Esophagus squamous epithelium (tissue), 5 donors: ENCODE measurements at regions not wholly inside any gene's neighbourhood (a gene's known extent, or its start where the extent isn't known, plus 50 kb on each side); places are given as distances from the start of the nearest gene placed in this dataset.
"Not testable (repeated sequence)": the region's sequence is repeated elsewhere in the genome, so short reads cannot be mapped to it uniquely, and the experiment has no call there.

Source experiments
- DNase-seq: peaks from one replicate; lab custom pipeline; 2025; lab: John Stamatoyannopoulos, UW
- H3K27ac ChIP-seq, 4 donors: fragments of 200-600 bp; sonication (generic); one replicate each; pipeline ENCODE4 v1.5.1; 2016 to 2019; ENCODE audit warnings: mild to moderate bottlenecking in 1 of 4
- H3K27me3 ChIP-seq, 4 donors: fragments of 200-600 bp; sonication (generic); 1 replicate in 3 of 4; 2 replicates in 1 of 4; pipeline versions ENCODE4 v1.5.1 to v1.6.0; 2017 to 2021; ENCODE audit warnings: antibody characterized with exemption in 1 of 4
- H3K36me3 ChIP-seq, 3 donors: fragments of 200-600 bp; sonication (generic); one replicate each; pipeline ENCODE4 v1.5.1; 2016 to 2019
- H3K4me1 ChIP-seq, 3 donors: fragments of 200-600 bp; sonication (generic); one replicate each; pipeline ENCODE4 v1.5.1; 2017 to 2019
- H3K4me3 ChIP-seq, 4 donors: fragments of 200-600 bp; sonication (generic); 1 replicate in 3 of 4; 2 replicates in 1 of 4; pipeline ENCODE4 v1.5.1; 2016 to 2019; ENCODE audit warnings: mild to moderate bottlenecking in 2 of 4, moderate library complexity in 1 of 4
- H3K9me3 ChIP-seq, 3 donors: fragments of 200-600 bp; sonication (generic); one replicate each; pipeline ENCODE4 v1.5.1; 2016 to 2019
- CTCF ChIP-seq, 6 experiments: fragments of 450-650 bp in 4 of 6; fragments of 200-600 bp in 2 of 6; sonication (generic) in 2 of 6; IDR thresholded peaks; one replicate each; pipeline ENCODE4 v1.5.1; 2016 to 2019; ENCODE audit warnings: antibody characterized with exemption in 6 of 6, mild to moderate bottlenecking in 4 of 6, moderate library complexity in 4 of 6
- POLR2A ChIP-seq, 4 donors: fragments of 450-650 bp; IDR thresholded peaks; one replicate each; pipeline ENCODE4 v1.6.1; 2017; ENCODE audit warnings: antibody characterized with exemption in 4 of 4, mild to moderate bottlenecking in 4 of 4, moderate library complexity in 3 of 4
- WGBS, 2 donors: methylation state at CpG; one replicate each; pipeline ENCODE4 v1.1.5; 2018; 5-methylcytosine and 5-hydroxymethylcytosine counted together
- intact Hi-C: fragments of 100-400 bp; cut with DNase I; formaldehyde crosslinking; loops from one replicate; pipeline ENCODE4 v1.15.0; 2022
- donor health status: DM: yes; HTN: yes; CAD: no.

- Histone ChIP-seq H3K4me1 (no peaks in the 10 kb centered on the region), H3K4me3 (no peak overlapping the region), H3K36me3 (no peaks in the 10 kb centered on the region), H3K27ac (no peak overlapping the region), H3K9me3 (no peaks in the 10 kb centered on the region), H3K27me3 (no peaks in the 10 kb centered on the region)
- TF ChIP-seq CTCF (IDR thresholded peaks at IDR 0.05) (no peak), POLR2A (IDR thresholded peaks at IDR 0.05) (no peak)
- no peak for DNase-seq
- intact Hi-C loops, result no loop called here
Observed at GRCh38 chr7:119896386-119896785, 376.6 kb upstream of the KCND2 start.

GRCh38 chr7:119900996-119901672, 371.8 kb upstream of the KCND2 start:
- Histone ChIP-seq H3K4me3 (no peak overlapping the region), H3K27me3 (no peaks in the 10 kb centered on the region), H3K27ac (no peak overlapping the region), H3K9me3 (no peaks in the 10 kb centered on the region), H3K36me3 (no peaks in the 10 kb centered on the region), H3K4me1 (no peaks in the 10 kb centered on the region)
- intact Hi-C loops, result no loop called here
- no peak for DNase-seq
- TF ChIP-seq POLR2A (IDR thresholded peaks at IDR 0.05) (no peak), CTCF (IDR thresholded peaks at IDR 0.05) (no peak)
- WGBS, 2 donors, result 77 to 80% methylated on average over 4 of the region's 5 CpGs

- no peak for DNase-seq
- Histone ChIP-seq H3K36me3 (no peaks in the 10 kb centered on the region), H3K27ac (no peak overlapping the region), H3K27me3 (no peaks in the 10 kb centered on the region), H3K4me1 (no peaks in the 10 kb centered on the region), H3K4me3 (no peak overlapping the region), H3K9me3 (peaks cover 0 to 5% (median 4%) of the 10 kb centered on the region in 3 donors)
- intact Hi-C loops, result no loop called here
- TF ChIP-seq POLR2A (IDR thresholded peaks at IDR 0.05) (no peak), CTCF (IDR thresholded peaks at IDR 0.05) (no peak)
- 92 to 95% methylated on average over 2 of the region's 2 CpGs for WGBS, 2 donors
Observed at GRCh38 chr7:119903085-119903484, 369.9 kb upstream of the KCND2 start.

- H3K9me3 ChIP-seq, result peaks cover 0 to 5% (median 4%) of the 10 kb centered on the region in 3 donors
- intact Hi-C loops, result no loop called here
- no peak overlapping the region for H3K4me3 ChIP-seq
- H3K27me3 ChIP-seq, result no peaks in the 10 kb centered on the region
- no peak overlapping the region for H3K27ac ChIP-seq
- TF ChIP-seq POLR2A (IDR thresholded peaks at IDR 0.05) (no peak), CTCF (IDR thresholded peaks at IDR 0.05) (no peak)
- 70 to 72% methylated on average over 4 of the region's 4 CpGs for WGBS, 2 donors
- H3K4me1 ChIP-seq, result no peaks in the 10 kb centered on the region
- no peak for DNase-seq
- H3K36me3 ChIP-seq, result no peaks in the 10 kb centered on the region
Observed at GRCh38 chr7:119905495-119905894, 367.5 kb upstream of the KCND2 start.

GRCh38 chr7:119908948-119909347, 364.0 kb upstream of the KCND2 start:
- intact Hi-C loops, result no loop called here
- H3K27me3 ChIP-seq, result no peaks in the 10 kb centered on the region
- H3K9me3 ChIP-seq, result peaks cover 0 to 9% (median 4%) of the 10 kb centered on the region in 3 donors
- no peak overlapping the region for H3K4me3 ChIP-seq
- no peaks in the 10 kb centered on the region for H3K4me1 ChIP-seq
- no peak for TF ChIP-seq POLR2A (IDR thresholded peaks at IDR 0.05)
- TF ChIP-seq CTCF (IDR thresholded peaks at IDR 0.05), result no peak
- H3K36me3 ChIP-seq, result no peaks in the 10 kb centered on the region
- no peak overlapping the region for H3K27ac ChIP-seq
- no peak for DNase-seq
- 62 to 65% methylated on average over 4 of the region's 4 CpGs for WGBS, 2 donors

GRCh38 chr7:119914119-119914518, 358.9 kb upstream of the KCND2 start:
- H3K4me1 ChIP-seq, H3K27ac ChIP-seq, intact Hi-C loops, H3K36me3 ChIP-seq, H3K27me3 ChIP-seq, H3K9me3 ChIP-seq, H3K4me3 ChIP-seq, DNase-seq: not testable (repeated sequence)
